ENCODE measurements at regions not wholly inside any gene's neighbourhood (a gene's known extent, or its start where the extent isn't known, plus 50 kb on each side); places are given as distances from the start of the nearest gene placed in this dataset.
A peak's percentile ranks its signal among the peaks of the same experiment; 100 is the strongest.
"Not testable (repeated sequence)": the region's sequence is repeated elsewhere in the genome, so short reads cannot be mapped to it uniquely, and the experiment has no call there.

- no peak for DNase-seq
Measured at GRCh38 chr4:10879411-10880110, 195.0 kb upstream of the CLNK start.

- no peak for DNase-seq
Measured at GRCh38 chr4:10878861-10879260, 194.3 kb upstream of the CLNK start.

DNA sequence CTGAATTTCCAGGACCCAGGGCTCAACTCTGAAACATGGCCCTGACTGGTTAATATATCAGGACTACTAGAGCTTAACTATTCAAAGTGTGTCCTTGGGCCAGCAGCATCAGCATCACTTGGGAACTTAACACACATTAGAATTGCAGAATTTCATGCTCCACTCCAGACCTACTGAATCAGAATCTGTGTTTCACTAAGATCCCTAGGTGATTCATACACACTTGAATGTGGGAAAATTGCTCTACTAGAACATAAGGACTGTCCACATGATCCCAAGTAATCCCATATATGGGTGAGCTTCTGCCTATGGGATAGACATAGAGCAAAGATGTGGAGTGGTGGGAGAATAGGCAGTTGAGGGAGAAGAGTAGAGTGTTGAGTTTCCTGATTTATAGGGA is 192.5 kb upstream of the CLNK start:
- DNase-seq, result no peak

- no peak for DNase-seq
Measured at GRCh38 chr4:10875144-10875799, 190.7 kb upstream of the CLNK start.

GRCh38 chr4:10873809-10874208 is 189.2 kb upstream of the CLNK start:
- DNase-seq, result no peak

DNA sequence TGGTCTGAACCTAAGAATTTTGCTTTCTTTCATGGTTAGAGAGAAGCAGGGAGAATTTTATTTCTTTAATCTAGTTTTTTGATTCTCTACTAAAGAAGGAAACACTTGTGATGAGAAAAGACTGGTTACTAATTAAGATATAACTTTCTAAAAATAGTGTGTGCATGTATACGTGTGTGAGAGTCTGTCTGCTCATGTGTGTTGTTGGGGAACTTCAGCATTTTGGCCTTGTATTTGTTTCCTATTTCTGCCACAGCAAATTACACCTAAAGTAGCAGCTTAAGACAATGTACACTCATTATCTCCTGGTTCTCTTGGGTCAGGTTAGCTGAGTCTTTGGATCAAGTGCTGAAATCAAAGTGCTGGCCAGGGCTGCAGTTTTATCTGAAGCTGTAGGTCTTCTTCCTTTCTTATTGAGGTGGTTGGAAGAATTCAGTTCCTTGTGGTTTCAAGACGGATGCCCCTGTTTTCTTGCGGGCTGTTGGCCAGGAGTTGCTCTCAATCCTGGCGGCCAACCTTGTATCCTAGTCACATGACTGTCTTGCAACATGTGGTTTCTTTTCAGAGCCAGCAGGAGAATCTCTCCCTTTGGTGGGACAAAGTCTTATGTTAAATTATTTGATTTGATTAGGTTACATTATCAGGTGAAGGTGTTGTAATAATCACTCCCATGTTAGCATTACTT is 188.4 kb upstream of the CLNK start:
- DNase-seq, result no peak

- no peak for DNase-seq
Measured at GRCh38 chr4:10866666-10867065, 182.1 kb upstream of the CLNK start.

- no peak for DNase-seq
Measured at GRCh38 chr4:10861036-10861435, 176.5 kb upstream of the CLNK start.

- DNase-seq, result no peak
Measured at GRCh38 chr4:10856271-10856782, 171.8 kb upstream of the CLNK start.

DNA sequence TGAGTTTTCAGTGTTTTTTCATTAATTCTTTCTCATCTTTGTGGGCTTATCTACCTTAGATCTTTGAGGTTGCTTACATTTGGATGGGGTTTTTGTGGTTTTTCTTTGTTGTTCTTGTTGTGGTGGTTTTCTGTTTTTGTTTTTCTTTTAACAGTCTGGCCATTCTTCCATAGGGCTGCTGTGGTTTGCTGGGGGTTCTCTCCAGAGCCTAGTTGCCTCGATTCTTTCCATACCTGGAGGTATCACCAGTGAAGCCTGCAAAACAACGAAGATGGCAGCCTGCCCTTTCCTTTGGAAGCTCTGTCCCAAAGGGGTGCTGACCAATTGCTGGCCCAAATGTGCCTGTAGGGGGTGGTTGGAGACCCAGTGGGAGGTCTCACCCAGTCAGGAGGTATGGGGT is 168.6 kb upstream of the CLNK start:
- DNase-seq, result no peak

DNA sequence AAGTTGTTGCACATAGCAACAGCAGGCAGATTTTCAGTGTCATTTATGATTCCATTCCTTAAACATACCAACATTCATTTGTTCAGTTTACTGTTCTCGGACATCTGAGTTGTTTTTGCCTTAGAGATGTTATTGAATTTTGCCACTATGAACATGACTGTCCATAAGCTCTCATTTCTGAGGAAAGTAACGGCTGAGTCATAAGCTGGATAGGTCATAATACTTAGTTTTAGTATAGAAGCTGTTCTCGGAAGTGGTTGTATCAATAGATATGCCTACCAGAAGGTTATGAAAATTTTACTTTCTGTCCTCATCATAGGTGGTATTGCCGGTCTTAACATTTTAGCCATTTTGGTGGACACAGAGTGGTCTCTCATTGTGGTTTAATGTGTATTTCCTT is 157.1 kb upstream of the CLNK start:
- no peak for DNase-seq

- DNase-seq, result no peak
Measured at GRCh38 chr4:10837151-10837550, 152.6 kb upstream of the CLNK start.

DNA sequence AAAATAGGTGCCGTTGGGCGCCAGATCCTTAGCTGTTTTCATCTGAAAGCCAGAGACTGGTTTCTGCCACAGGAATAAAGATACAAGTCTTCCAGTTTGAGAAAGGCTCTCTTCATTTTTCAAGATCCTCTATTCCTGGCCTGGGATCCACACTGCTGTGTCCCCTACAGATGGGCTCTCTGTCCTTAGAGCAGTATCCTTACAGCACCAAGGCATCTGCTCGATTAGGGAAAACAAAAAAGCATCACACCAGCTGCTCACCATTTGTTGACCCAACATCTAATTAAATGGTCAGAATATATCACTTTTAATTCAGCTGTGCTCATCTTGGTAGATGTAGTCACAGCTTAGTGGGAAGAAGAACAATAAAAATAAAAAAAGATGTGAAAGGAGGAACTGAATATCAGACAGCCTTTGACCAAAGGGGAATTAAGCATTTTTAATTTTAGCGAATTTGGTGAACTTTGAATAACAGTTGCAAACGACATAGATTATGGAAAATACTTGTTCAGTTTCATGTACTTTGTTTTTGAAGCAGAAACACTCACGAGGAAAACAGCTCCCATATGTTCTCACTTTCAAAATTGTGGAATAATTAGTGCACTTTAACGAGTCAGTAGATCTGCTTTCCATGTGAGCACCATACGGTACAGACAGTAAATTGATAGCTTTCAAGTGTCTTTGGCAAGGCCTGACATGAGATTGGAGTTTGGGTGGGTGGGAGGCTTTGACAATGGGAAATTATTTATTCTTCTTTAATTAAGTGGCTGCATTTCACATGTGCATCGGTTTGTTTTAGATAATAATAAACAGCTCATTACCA is 148.4 kb upstream of the CLNK start:
- DNase-seq, result peak in 1 of 2 donors; percentile 3

DNA sequence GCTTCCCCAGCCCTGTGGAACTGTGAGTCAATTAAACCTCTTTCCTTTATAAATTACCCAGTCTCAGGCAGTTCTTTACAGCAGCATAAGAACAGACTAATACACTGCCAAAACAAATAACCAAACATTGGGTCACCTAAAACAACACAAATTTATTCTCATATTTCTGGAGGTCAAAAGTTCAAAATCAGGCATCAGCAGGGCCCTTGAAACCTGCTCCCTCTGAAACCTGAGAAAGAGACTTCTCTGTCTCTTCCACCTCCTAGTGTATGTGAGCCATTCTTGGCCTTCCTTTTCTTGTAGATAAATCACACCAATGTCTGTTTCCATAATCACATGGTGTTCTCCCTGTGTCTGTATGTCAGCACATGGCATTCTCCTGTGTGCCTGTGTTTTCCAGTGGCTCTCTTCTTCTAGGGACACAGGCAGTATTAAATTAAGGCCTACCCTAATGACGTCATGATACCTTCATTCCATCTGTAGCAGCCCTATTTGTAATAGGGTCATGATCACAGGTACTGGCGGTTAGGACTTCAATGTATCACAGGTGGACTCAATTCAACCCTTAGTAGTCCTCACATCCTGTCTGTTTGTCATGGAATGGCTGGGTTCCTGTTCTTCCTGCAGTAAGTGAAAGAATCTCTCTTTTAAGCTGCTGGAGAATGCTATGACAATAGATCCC is 147.3 kb upstream of the CLNK start:
- DNase-seq, result no peak

DNA sequence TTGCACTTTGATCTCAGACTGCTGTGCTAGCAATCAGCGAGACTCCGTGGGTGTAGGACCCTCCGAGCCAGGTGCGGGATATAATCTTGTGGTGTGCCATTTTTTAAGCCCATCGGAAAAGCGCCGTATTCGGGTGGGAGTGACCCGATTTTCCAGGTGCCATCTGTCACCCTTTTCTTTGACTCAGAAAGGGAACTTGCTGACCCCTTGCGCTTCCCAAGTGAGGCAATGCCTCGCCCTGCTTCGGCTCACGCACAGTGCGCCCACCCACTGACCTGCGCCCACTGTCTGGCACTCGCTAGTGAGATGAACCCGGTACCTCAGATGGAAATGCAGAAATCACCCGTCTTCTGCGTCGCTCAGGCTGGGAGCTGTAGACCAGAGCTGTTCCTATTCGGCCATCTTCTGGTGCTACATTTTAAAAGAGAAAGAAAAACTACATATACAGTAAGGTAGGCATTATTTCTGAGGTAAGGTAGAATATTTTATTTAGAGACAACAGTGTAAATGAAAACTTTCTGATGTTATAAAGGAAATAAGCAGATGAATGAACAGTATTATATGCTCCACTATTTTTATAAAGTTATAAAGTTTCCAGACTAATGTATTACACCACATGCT is 144.5 kb upstream of the CLNK start:
- not testable (repeated sequence) for DNase-seq

- no peak for DNase-seq
Measured at GRCh38 chr4:10821826-10822225, 137.3 kb upstream of the CLNK start.

- DNase-seq, result no peak
Measured at GRCh38 chr4:10816571-10816970, 132.0 kb upstream of the CLNK start.

DNA sequence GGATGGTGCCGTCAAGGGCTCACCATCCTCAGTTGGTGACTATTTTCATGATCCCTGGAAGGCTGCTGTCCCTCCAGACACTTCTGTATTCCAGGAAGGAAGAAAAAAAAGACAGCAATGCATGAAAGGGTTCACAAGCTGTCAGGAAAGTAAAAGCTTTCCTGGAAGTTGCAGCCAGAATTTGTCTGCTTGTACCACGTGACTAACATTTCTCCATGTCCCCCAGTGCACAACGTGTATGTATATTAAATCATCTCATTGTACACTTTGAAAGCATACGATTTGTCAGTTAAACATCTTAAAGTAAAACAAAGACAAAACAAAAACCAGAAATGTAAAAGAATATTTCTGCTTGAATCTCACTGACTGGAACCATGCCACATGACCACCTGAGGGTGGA is 127.4 kb upstream of the CLNK start:
- no peak for DNase-seq

GRCh38 chr4:10810411-10810810 is 125.8 kb upstream of the CLNK start:
- no peak for DNase-seq

GRCh38 chr4:10809905-10810304 is 125.3 kb upstream of the CLNK start:
- DNase-seq, result no peak

- peak; percentile 36 to 60 for DNase-seq
Measured at GRCh38 chr4:10808591-10808990, 124.0 kb upstream of the CLNK start.

Measured in hippocampal formation (tissue), 2 donors.